Renal cortex interstitium (tissue), 11 donors: ENCODE measurements at regions not wholly inside any gene's neighbourhood (a gene's known extent, or its start where the extent isn't known, plus 50 kb on each side); places are given as distances from the start of the nearest gene placed in this dataset.
"Not testable (repeated sequence)": the region's sequence is repeated elsewhere in the genome, so short reads cannot be mapped to it uniquely, and the experiment has no call there.

Experiments
- DNase-seq, 11 donors: peaks; one replicate each; pipeline ENCODE4 v3.0.0-alpha.2; 2013; ENCODE audit warnings: low read depth in 9 of 11, low spot score in 4 of 11; ENCODE audit errors: extremely low read depth in 1 of 11

- no peak for DNase-seq
Measured at GRCh38 chr9:108058135-108058814, 568.7 kb upstream of the KLF4 start.

- no peak for DNase-seq
Measured at GRCh38 chr9:108057421-108058134, 568.0 kb upstream of the KLF4 start.

GRCh38 chr9:108056805-108057386 lies 567.3 kb upstream of the KLF4 start:
- no peak for DNase-seq

GRCh38 chr9:108056084-108056804 lies 566.7 kb upstream of the KLF4 start:
- no peak for DNase-seq

- no peak for DNase-seq
Measured at GRCh38 chr9:108054131-108054630, 564.6 kb upstream of the KLF4 start.

GRCh38 chr9:108053555-108054061 lies 564.0 kb upstream of the KLF4 start:
- peak in 7 of 11 donors; percentile 19 to 47 (median 38) for DNase-seq

- DNase-seq: no peak
Measured at GRCh38 chr9:108052431-108053080, 563.0 kb upstream of the KLF4 start.

- no peak for DNase-seq
Measured at GRCh38 chr9:108050894-108051293, 561.3 kb upstream of the KLF4 start.

GRCh38 chr9:108049671-108050494 lies 560.3 kb upstream of the KLF4 start:
- no peak for DNase-seq

GRCh38 chr9:108049026-108049607 lies 559.5 kb upstream of the KLF4 start:
- no peak for DNase-seq

GRCh38 chr9:108048406-108049025 lies 558.9 kb upstream of the KLF4 start:
- DNase-seq: no peak

GRCh38 chr9:108047777-108048176 lies 558.2 kb upstream of the KLF4 start:
- DNase-seq: not testable (repeated sequence)

- DNase-seq: no peak
Measured at GRCh38 chr9:108047264-108047663, 557.7 kb upstream of the KLF4 start.

GRCh38 chr9:108045851-108046250 lies 556.3 kb upstream of the KLF4 start:
- DNase-seq: no peak

- DNase-seq: no peak
Measured at GRCh38 chr9:108043585-108043984, 554.0 kb upstream of the KLF4 start.

- DNase-seq: no peak
Measured at GRCh38 chr9:108041551-108041950, 552.0 kb upstream of the KLF4 start.

GRCh38 chr9:108040783-108041182 lies 551.2 kb upstream of the KLF4 start:
- DNase-seq: no peak
